ENCODE measurements at regions not wholly inside any gene's neighbourhood (a gene's known extent, or its start where the extent isn't known, plus 50 kb on each side); places are given as distances from the start of the nearest gene placed in this dataset.

- H3K27me3 Mint-ChIP-seq (ENCODE audit: low read depth in 3 of 3), result no peaks in the 10 kb centered on the region
- WGBS (ENCODE audit: insufficient coverage), result 89% methylated on average over 1 of the region's 2 CpGs
- no peaks in the 10 kb centered on the region for H3K36me3 Mint-ChIP-seq
- no peaks in the 10 kb centered on the region for H4K20me1 ChIP-seq (ENCODE audit: insufficient read depth, low read length)
- no peak overlapping the region for H3K27ac ChIP-seq (ENCODE audit: low read depth in 1 of 2, low read length in 2 of 2)
- DNase-seq, result no peak
- no peaks in the 10 kb centered on the region for H3K4me1 Mint-ChIP-seq
- no peaks in the 10 kb centered on the region for H3K79me2 ChIP-seq (ENCODE audit: insufficient read depth, low read length)
- no peak for TF ChIP-seq CTCF (IDR thresholded peaks at IDR 0.05)
- intact Hi-C loops (cut with micrococcal nuclease), result no loop called here
- no peak overlapping the region for H3K4me3 Mint-ChIP-seq
- no peak overlapping the region for H3K9ac ChIP-seq (ENCODE audit: insufficient read depth, low read length, poor library complexity, severe bottlenecking)
- no peak overlapping the region for H3K4me2 ChIP-seq (replicated peaks; ENCODE audit: extremely low read depth, low read length, poor library complexity, severe bottlenecking)
- H2AFZ ChIP-seq (ENCODE audit: insufficient read depth, low read depth, low read length, poor library complexity, severe bottlenecking), result no peak overlapping the region
- H3K4me3 ChIP-seq (replicated peaks in 1 of 3; ENCODE audit: low read depth in 2 of 3, low read length in 3 of 3), result no peak overlapping the region
- H3K4me1 ChIP-seq (ENCODE audit: control insufficient read depth in 1 of 2, insufficient read depth in 2 of 2, low read length in 2 of 2), result no peaks in the 10 kb centered on the region
- H3K27me3 ChIP-seq (ENCODE audit: control insufficient read depth in 2 of 2, insufficient read depth in 2 of 2, low read length in 2 of 2), result no peaks in the 10 kb centered on the region
- H3K36me3 ChIP-seq (replicated peaks in 1 of 2; ENCODE audit: control insufficient read depth in 1 of 2, insufficient read depth in 2 of 2, low read length in 2 of 2), result no peaks in the 10 kb centered on the region
- H3K27ac Mint-ChIP-seq, result peak overlapping the region in 1 of 7 donors; percentile 9
- H3K9me3 ChIP-seq (replicated peaks in 1 of 2; ENCODE audit: control insufficient read depth in 1 of 2, insufficient read depth in 1 of 2, low read length in 2 of 2), result peaks cover 0 to 2% of the 10 kb centered on the region in 2 donors
- peaks cover 0 to 3% (median 0%) of the 10 kb centered on the region in 7 donors for H3K9me3 Mint-ChIP-seq
Observed at GRCh38 chr4:32136081-32136787, 1416.1 kb downstream of the PCDH7 start.

GRCh38 chr4:32140636-32141035, 1420.5 kb downstream of the PCDH7 start:
- 60% methylated on average over 1 of the region's 2 CpGs for WGBS (ENCODE audit: insufficient coverage)
- no peaks in the 10 kb centered on the region for H3K27me3 ChIP-seq (ENCODE audit: control insufficient read depth in 2 of 2, insufficient read depth in 2 of 2, low read length in 2 of 2)
- Mint-ChIP-seq H3K36me3 (no peaks in the 10 kb centered on the region), H3K27me3 (ENCODE audit: low read depth in 3 of 3) (peaks cover 0 to 1% (median 0%) of the 10 kb centered on the region in 3 donors), H3K9me3 (peaks cover 0 to 7% (median 4%) of the 10 kb centered on the region in 7 donors), H3K27ac (no peak overlapping the region), H3K4me1 (no peaks in the 10 kb centered on the region), H3K4me3 (no peak overlapping the region)
- intact Hi-C loops (cut with micrococcal nuclease), result no loop called here
- peak in 1 of 3 donors; percentile 2 for DNase-seq
- TF ChIP-seq CTCF (IDR thresholded peaks at IDR 0.05), result no peak
- H2AFZ ChIP-seq (ENCODE audit: insufficient read depth, low read depth, low read length, poor library complexity, severe bottlenecking), result no peak overlapping the region
- no peaks in the 10 kb centered on the region for H3K79me2 ChIP-seq (ENCODE audit: insufficient read depth, low read length)
- no peak overlapping the region for H3K27ac ChIP-seq (ENCODE audit: low read depth in 1 of 2, low read length in 2 of 2)
- H3K9me3 ChIP-seq (replicated peaks in 1 of 2; ENCODE audit: control insufficient read depth in 1 of 2, insufficient read depth in 1 of 2, low read length in 2 of 2), result peaks cover 0 to 2% of the 10 kb centered on the region in 2 donors
- no peak overlapping the region for H3K9ac ChIP-seq (ENCODE audit: insufficient read depth, low read length, poor library complexity, severe bottlenecking)
- no peaks in the 10 kb centered on the region for H3K4me1 ChIP-seq (ENCODE audit: control insufficient read depth in 1 of 2, insufficient read depth in 2 of 2, low read length in 2 of 2)
- H4K20me1 ChIP-seq (ENCODE audit: insufficient read depth, low read length), result no peaks in the 10 kb centered on the region
- H3K36me3 ChIP-seq (replicated peaks in 1 of 2; ENCODE audit: control insufficient read depth in 1 of 2, insufficient read depth in 2 of 2, low read length in 2 of 2), result no peaks in the 10 kb centered on the region
- H3K4me2 ChIP-seq (replicated peaks; ENCODE audit: extremely low read depth, low read length, poor library complexity, severe bottlenecking), result no peak overlapping the region
- no peak overlapping the region for H3K4me3 ChIP-seq (replicated peaks in 1 of 3; ENCODE audit: low read depth in 2 of 3, low read length in 3 of 3)
